Stimulated activated effector memory CD8-positive, alpha-beta T cell treated with anti-CD3 and anti-CD28 coated beads, Interleukin-12 subunit alpha, Interleukin-12 subunit beta, amount 100 ng/mL, for 72 hours (primary cell): ENCODE measurements at regions not wholly inside any gene's neighbourhood (a gene's known extent, or its start where the extent isn't known, plus 50 kb on each side); places are given as distances from the start of the nearest gene placed in this dataset.

Experiments used
- ATAC-seq: fragments of 150-1000 bp; cut with Tn5 transposase; 2 replicates; pipeline ENCODE4 v1.10.0; 2021
- DNase-seq, 2 donors: peaks; one replicate each; pipeline ENCODE4 v3.0.0; 2021 to 2022; ENCODE audit warnings: low spot score in 2 of 2
- H3K27ac Mint-ChIP-seq: one replicate; pipeline ENCODE4 v1.8.0; 2022; ENCODE audit warnings: mild to moderate bottlenecking, mixed read lengths
- H3K36me3 Mint-ChIP-seq: one replicate; pipeline ENCODE4 v1.8.0; 2022; ENCODE audit warnings: mild to moderate bottlenecking, mixed read lengths
- H3K4me1 Mint-ChIP-seq: one replicate; pipeline ENCODE4 v1.8.0; 2022; ENCODE audit warnings: mixed read lengths
- H3K4me3 Mint-ChIP-seq: one replicate; pipeline ENCODE4 v1.8.0; 2022; ENCODE audit warnings: mild to moderate bottlenecking, mixed read lengths
- H3K9me3 Mint-ChIP-seq: one replicate; pipeline ENCODE4 v1.8.0; 2022; ENCODE audit warnings: mixed read lengths

DNA sequence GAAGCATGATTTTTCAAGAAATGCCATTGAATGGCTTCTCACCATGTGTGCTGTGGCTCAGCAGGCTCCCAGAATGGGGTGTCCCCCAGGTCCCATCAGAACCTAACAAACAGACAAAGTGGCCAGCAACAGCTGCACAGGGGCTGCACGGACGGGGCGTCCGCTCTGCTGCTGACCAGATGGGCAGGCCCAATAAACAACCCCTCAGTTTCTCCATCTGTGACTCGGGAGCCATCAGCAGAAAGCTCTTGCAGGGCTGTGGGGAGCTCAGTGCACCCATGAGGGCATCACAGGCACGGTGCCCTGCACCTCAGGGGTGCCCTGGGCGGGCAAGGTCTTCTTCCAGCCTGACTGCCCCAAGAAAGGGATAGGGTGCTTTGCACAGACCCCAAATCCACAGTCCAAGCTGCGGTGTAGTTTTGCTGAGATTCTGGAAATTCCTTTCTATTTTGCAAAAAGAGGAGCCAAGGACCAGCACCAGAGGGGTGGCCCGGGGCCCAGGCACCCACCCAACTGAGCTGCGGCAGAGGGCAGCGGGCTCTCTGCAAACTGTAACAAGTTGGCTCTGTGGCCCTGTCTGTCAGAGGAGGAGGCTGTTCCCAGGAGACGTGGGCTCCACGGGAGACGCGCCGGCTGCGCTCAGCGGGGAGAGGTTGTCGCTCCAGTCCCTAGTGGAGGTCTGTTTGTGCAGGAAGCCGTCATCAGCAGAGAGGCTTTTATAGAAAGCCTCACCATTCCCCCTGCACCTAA lies 138.7 kb upstream of the PPP1R26 start:
- Mint-ChIP-seq H3K4me1 (peaks cover 7% of the 10 kb centered on the region), H3K36me3 (no peaks in the 10 kb centered on the region), H3K9me3 (no peaks in the 10 kb centered on the region), H3K4me3 (no peak overlapping the region), H3K27ac (no peak overlapping the region)
- ATAC-seq, result no peak
- DNase-seq, result no peak

DNA sequence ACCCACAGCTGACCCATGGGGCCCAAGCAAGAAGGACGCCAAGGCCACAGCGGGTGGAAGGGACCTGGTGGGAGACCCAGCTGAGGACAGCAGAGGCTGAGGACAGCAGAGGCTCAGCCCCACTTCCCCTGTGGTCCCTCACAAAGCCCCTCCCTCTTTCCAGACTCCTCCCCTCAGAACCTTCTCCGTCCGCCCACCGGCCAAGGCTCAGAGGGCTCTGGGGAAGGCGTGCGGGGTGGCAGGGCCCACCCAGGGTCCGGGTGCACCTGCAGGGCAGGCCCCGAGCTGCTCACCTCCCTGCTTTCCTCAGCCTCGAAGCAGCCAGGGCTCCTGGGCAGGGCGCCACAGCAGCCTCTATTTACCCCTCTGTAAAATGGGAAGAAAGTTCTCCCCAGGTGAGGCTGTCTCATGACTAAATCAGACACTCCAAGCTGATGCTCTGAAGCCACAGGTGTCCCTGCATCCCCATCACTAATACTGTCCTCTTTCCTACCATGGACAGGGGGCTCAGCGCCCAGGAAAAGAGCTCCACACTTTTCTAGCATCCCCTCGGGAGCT lies 137.9 kb upstream of the PPP1R26 start:
- H3K4me3 Mint-ChIP-seq, result no peak overlapping the region
- no peak for DNase-seq
- ATAC-seq, result no peak
- no peaks in the 10 kb centered on the region for H3K9me3 Mint-ChIP-seq
- H3K36me3 Mint-ChIP-seq, result no peaks in the 10 kb centered on the region
- no peak overlapping the region for H3K27ac Mint-ChIP-seq
- peaks cover 7% of the 10 kb centered on the region for H3K4me1 Mint-ChIP-seq

DNA sequence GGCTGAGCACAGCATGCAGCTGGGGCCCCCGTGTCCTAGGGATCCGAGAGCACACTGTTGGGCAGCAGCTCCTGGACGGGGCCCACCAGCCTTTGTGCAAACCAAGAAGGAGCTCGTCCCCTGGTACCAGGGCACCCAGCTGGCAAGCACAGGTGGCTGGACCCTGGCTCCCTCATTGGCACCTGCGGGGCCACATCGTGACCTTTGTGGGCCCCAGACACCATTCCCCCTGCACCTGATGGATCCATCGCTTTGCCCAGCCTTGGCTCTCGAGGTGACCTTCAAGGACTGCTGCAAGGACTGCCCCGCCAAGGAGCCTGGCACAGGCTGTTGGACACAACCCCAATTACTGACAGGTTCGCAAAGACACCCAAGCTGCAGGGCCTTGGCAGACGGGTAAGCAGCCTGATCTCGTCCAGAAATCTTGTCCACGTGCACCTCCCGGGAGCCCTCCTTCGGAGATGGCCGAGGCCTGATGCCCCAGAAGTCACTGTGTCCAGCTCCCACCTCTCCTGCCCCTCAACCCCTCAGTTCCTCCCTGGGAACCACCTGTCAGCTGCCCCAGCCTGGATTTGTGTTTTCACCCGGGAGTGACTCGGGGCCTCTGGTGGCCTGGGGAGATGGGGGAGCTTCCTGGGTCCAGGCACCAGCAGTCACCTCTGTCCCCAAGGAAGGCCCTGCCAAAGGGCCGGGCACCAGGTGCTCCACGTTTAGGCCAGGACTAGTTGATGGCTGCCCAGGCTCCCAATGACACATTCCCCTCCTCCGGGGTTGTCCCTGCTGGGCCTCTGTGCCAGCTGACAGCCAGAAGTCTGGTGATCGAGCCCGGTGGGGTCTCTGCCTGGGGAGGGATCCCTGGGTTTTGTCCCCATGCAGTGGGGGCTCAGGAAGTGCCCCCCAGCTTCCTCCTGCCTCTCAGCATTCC lies 137.1 kb upstream of the PPP1R26 start:
- Mint-ChIP-seq H3K27ac (no peak overlapping the region), H3K4me3 (no peak overlapping the region)

DNA sequence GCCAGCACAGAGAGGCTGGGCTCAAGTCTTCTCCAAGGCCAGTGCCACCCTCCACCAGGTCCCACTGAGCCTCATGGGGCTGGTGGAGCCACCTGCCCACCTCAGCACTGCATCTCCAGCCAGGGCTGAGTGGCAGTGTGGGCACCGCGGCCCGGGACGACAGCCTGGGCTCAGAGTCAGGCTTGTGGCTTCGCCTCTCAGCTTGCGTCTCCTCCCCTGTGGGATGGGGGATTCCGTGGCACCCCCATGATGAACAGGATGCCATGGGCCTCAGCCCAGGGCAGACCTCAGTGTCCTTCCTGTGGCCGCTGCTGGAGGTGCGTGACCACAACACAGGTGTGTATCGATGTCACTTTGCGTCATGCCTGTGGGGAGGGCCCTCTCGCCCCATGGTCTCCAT lies 136.4 kb upstream of the PPP1R26 start:
- no peaks in the 10 kb centered on the region for H3K36me3 Mint-ChIP-seq
- peak; percentile 27 for ATAC-seq
- no peak overlapping the region for H3K27ac Mint-ChIP-seq
- H3K9me3 Mint-ChIP-seq, result no peaks in the 10 kb centered on the region
- H3K4me3 Mint-ChIP-seq, result no peak overlapping the region
- DNase-seq, result no peak
- H3K4me1 Mint-ChIP-seq, result no peaks in the 10 kb centered on the region

More for the DNA sequence above, 137.1 kb upstream of the PPP1R26 start:
- ATAC-seq, result no peak
- no peaks in the 10 kb centered on the region for H3K36me3 Mint-ChIP-seq
- H3K4me1 Mint-ChIP-seq, result no peaks in the 10 kb centered on the region
- no peak for DNase-seq
- H3K9me3 Mint-ChIP-seq, result no peaks in the 10 kb centered on the region

DNA sequence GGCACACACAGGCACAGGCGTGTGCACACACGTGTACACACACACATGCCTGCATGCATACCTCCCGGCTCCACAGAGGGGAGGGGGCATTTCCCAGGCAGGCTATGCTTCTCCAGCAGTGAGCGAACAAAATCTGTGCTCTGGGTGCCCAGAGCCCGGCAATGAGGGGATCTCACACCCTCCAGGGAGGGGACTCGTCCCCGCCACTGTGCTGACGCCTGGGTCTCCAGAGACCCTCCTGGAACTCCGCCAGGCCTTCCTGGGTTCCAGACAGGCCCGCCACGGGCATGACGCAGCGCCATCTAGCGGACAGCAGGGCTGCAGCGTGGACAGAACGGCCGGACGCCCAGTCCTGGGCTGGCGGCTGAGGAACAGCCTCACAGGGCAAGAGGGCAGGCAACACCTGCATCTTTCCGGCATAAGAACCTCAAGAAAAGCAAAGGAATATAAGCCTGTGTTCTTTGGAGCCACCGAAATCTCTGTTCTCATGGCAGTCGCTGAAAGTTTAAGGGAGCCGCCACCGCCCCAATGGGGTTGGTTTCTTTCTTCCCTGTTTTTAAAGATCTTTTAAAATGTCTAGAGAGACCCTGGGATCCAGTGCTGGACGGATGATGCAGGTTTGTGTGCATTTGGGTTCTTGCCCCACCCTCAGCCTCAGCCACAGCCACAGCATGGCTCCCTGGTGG lies 135.6 kb upstream of the PPP1R26 start:
- Mint-ChIP-seq H3K27ac (no peak overlapping the region), H3K9me3 (no peaks in the 10 kb centered on the region), H3K4me1 (no peaks in the 10 kb centered on the region), H3K4me3 (no peak overlapping the region), H3K36me3 (no peaks in the 10 kb centered on the region)
- ATAC-seq, result peak; percentile 51
- peak; percentile 58 to 66 for DNase-seq

DNA sequence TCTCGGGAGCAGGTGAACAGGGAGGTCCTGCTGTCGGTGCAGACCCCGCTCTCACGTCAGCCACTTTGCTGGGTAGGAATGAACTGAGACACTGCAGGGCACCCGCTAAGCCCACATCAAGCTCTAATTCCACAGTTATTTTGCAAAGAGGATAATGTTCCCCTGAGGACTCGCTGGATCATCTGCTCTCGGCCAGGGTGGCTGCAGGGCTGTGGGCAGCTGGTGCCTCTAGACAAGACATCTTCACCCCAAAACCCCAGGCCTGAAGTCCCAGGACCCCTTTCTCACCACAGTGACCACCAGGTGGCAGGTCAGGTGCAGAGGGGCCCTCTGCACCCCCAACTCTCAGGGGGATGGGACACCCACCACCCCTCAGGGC lies 135.1 kb upstream of the PPP1R26 start:
- Mint-ChIP-seq H3K36me3 (no peaks in the 10 kb centered on the region), H3K4me1 (no peaks in the 10 kb centered on the region), H3K4me3 (no peak overlapping the region), H3K27ac (no peak overlapping the region), H3K9me3 (no peaks in the 10 kb centered on the region)
- DNase-seq (no peak), ATAC-seq (no peak)

DNA sequence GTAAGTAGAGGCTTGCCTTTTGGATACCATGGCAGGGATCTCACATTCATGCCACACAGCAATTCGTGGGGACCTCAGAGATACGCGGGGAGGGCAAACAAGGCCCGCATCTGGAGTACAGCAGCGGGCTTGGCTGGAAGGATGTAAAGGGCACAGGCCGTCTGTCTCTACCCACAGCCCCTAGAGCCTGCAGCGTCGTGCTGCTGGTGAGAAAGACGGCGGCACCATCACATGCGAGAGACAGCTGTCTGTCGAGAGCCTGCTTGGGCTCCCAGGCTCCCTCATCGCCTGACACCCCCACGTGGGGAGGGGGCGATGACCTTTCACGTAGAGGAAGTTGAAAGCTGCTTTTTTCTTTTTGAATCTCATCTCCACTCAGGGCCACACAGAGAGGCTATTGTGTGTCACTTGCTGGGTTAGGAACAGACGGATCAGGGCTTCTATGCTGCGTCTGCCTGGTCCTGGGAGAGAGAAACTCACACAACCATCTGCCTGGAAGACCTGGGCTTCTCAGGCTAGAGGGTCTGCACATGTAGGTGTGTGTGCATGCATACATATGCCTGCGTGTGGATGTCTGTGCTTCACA lies 134.6 kb upstream of the PPP1R26 start:
- H3K4me1 Mint-ChIP-seq, result no peaks in the 10 kb centered on the region
- no peak for DNase-seq
- no peaks in the 10 kb centered on the region for H3K36me3 Mint-ChIP-seq
- no peak overlapping the region for H3K4me3 Mint-ChIP-seq
- no peak overlapping the region for H3K27ac Mint-ChIP-seq
- ATAC-seq, result no peak
- H3K9me3 Mint-ChIP-seq, result no peaks in the 10 kb centered on the region

DNA sequence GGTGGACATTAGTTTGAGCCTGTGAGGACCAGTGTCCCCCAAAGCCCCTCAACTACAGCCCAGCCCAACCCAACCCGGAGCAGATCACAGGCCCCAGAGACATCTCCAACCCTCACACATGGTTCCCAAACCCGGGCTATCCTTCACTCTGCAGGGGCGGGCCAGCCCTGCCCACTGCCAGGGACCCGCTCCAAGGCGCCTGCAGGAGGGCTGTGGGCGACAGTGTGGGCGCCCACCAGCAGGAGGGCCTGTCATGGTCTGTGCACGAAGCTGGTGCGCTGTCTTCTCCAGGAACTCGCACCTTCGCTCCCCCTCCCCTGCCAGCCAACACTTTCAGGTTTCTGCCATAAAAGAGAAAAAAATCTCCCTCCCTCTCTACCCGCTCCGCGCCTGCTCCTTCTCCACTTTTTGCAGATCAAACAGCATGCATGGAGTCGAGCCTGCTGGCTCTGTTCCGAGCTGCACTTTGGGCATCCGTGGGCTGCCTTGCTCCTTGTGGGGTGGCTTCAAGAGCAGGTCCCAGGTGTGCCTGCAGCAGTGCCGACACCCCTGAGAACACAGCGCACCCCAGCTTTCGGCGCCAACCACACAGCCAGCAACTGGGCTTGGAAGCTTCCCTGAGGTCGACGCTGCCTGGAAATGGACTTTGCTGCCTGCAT lies 133.7 kb upstream of the PPP1R26 start:
- ATAC-seq (no peak), DNase-seq (no peak)
- H3K4me3 Mint-ChIP-seq, result no peak overlapping the region
- H3K27ac Mint-ChIP-seq, result no peak overlapping the region
- no peaks in the 10 kb centered on the region for H3K9me3 Mint-ChIP-seq
- H3K36me3 Mint-ChIP-seq, result no peaks in the 10 kb centered on the region
- no peaks in the 10 kb centered on the region for H3K4me1 Mint-ChIP-seq

DNA sequence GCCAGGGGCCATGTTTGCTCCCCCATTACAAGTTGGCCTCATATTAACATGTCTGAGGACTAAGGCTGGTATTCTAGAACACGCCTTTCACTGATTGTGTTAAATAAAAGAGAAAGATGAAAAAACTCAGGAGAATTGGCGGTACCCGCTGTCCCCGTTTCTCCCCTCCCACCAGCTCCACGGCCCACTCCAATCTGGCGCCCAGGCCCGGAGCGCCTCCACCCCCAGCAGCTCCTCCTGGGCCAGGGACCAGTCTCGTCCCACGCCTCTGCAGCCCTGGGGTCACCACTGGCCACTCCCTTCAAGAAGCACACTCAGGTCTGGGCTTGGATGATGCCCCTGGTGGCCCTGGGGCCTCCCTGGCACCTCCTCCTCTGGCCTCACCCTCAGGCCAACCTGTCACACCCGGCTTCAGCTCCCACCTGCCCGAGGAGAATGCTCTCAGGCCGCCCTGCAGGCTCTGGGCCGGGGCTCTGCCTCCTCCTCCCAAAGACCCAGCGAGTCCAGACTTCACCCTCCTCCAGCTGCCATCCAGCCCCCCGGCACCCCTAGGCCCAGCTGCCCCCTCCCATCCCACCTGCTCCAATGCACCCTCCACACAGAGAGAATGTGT lies 133.0 kb upstream of the PPP1R26 start:
- no peak for DNase-seq
- H3K27ac Mint-ChIP-seq, result no peak overlapping the region
- H3K9me3 Mint-ChIP-seq, result no peaks in the 10 kb centered on the region
- no peaks in the 10 kb centered on the region for H3K36me3 Mint-ChIP-seq
- no peak for ATAC-seq
- H3K4me1 Mint-ChIP-seq, result no peaks in the 10 kb centered on the region
- no peak overlapping the region for H3K4me3 Mint-ChIP-seq

DNA sequence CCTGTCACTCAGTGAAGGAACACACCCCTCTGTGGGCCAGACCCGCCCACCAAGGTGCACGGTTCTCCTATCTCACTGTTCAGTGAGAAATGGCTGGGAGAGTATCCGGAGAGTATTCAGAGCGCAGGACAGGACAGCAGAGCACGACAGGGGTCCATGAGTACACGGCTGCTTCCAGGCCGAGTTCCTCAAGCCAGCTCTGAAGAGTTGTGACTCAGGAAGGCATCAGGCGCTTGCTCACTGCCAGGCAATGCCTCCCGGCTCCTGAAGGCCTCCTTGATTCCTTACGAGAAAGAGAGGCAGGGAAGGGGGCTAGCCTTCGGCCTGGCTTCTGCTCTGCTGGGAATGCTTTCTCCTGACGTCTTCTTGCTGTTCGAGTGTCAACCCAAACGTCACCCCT lies 132.1 kb upstream of the PPP1R26 start:
- Mint-ChIP-seq H3K36me3 (no peaks in the 10 kb centered on the region), H3K4me3 (no peak overlapping the region), H3K27ac (no peak overlapping the region), H3K4me1 (no peaks in the 10 kb centered on the region), H3K9me3 (no peaks in the 10 kb centered on the region)
- ATAC-seq (no peak), DNase-seq (no peak)

DNA sequence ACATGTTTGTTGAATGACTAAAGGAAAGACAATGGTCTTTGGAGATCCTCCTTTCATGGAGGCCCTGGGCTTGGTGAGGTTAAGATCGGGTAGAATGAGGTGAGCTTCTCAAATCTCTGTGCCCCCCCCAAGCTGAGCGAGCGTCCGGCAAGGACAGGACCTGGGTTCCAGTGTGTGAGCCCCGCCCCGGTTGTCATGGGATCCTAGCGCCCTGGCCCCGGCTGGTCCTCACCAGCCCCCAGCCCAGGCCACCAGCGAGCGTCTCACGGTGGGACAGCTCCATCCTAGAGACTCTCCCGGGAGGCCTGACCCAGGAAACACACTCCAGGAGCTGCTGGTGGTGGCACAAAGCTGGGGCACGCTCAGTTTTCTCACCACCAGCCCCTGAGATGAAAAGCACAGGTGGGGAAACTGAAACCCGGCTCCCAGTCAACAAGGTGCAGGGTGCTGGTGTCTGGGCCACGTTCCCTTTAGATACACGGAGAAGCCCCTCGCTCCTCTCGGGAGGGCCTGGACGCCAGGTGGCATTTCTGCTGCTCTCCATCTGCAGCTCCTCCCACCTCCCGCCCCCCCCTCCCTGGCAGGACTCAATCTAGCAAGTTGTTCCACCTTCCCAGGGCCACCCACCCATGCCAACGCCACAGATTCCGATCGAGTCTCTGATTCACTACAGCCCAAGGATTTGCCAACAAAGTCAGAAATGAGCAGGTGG lies 131.3 kb upstream of the PPP1R26 start:
- Mint-ChIP-seq H3K4me1 (no peaks in the 10 kb centered on the region), H3K9me3 (no peaks in the 10 kb centered on the region), H3K4me3 (no peak overlapping the region), H3K36me3 (no peaks in the 10 kb centered on the region), H3K27ac (no peak overlapping the region)
- ATAC-seq (no peak), DNase-seq (no peak)

DNA sequence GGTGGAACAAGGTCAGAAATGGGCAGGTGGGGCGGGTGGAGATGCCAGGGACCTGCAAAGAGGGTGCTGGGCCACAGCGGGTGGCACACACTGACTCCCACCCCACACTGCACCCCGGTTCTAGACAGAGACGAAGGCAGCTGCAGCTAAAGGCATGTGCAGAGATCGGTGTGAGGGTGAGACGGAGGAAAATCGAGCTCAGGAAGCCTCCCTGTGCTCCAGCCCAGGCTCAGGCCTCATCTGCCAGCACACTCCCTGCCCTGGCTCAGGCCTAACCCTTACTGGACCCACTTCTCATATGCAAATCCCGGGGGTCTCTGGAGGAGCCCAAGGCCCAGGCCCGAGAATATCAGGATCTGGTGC lies 130.8 kb upstream of the PPP1R26 start:
- no peaks in the 10 kb centered on the region for H3K4me1 Mint-ChIP-seq
- no peak overlapping the region for H3K27ac Mint-ChIP-seq
- no peaks in the 10 kb centered on the region for H3K36me3 Mint-ChIP-seq
- no peak overlapping the region for H3K4me3 Mint-ChIP-seq
- DNase-seq, result no peak
- ATAC-seq, result no peak
- H3K9me3 Mint-ChIP-seq, result no peaks in the 10 kb centered on the region

DNA sequence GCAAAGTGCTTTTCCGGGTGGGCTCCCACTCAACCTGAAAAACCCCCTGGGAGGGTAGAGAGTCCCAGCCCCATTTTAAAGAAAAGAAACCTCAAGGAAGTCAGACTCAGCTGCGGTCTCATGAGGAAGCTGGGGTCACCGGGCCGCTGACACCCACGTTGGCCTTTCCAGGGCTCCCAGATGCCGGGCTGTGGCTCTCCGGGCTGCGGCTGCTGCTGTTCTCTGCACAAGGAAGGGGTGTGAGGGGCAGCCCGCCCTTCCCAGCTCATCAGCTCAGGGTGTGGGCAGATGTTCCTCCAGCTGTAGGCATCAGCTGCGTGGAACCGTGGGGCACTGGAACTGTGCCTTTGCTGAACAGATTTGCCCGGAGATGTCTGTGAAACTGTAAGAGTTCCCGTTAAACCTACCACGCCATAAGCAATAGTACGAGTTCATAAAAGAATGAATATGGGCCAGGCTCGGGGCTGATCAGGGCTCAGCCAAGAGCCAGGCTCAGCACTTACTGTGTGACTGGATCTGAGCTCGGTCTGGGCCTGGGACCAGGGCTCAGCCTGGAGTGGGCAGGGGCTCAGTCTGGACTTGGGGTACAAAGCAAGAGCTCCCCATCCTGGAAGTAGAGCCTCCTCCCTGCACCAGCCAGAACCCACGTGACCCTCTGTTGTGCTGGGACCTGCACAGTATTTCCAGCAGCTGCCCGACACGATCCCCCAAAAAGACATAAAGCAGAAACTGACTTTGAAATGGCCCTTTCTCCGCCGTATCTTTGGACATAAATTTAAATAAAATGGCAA lies 130.2 kb upstream of the PPP1R26 start:
- Mint-ChIP-seq H3K9me3 (no peaks in the 10 kb centered on the region), H3K4me3 (no peak overlapping the region), H3K27ac (no peak overlapping the region), H3K36me3 (no peaks in the 10 kb centered on the region), H3K4me1 (no peaks in the 10 kb centered on the region)
- ATAC-seq (no peak), DNase-seq (no peak)
